ENCODE measurements at regions not wholly inside any gene's neighbourhood (a gene's known extent, or its start where the extent isn't known, plus 50 kb on each side); places are given as distances from the start of the nearest gene placed in this dataset.
A peak's percentile ranks its signal among the peaks of the same experiment; 100 is the strongest.

DNA sequence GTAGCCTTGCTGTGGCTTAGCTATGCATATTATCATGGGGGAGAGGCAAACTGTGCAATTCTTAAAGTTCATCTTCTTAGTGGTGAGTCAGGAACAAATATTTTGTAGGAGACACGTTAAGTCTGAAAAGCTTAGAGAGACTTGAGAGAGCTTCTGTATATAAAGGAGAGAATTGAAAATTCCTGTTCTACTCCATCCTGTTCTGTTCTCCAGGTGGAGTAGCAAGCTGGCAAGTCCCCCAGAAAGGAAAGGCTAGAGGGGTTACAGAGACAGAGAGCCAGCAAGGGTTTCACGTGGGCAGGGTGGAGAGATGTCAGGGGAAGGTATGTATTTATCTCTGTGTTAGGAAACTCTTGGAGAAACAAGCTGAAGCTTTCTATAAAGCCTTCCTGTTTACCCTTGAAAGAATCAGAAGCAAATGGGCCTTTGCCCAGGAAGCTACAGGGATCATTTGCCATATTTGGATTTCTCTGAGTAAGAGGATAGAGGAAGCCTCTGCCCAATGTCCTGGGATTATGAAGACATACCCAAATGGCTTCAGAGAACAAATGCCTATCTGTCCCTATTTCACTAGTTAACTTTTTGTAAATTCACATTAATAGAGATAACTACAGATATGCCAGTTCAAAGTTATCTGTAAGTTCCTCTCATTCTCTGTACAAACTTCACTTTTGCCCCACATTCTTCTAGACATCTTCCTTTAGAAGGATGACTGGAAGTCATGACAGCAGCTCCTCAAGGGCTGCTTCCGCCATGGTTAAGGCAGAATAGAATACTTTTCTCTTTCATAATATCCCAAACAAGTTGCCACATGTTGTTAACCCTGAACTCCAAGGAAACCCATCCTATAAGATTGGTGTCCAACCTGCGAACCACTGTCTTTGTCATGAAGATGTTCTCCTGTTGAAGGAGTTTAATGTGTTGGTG, 126.7 kb upstream of the NEDD9 start:
- WGBS (ENCODE audit: insufficient coverage, low lambda C conversion rate) = no CpG with 5 or more reads among the region's 4 CpGs
- DNase-seq = no peak

DNA sequence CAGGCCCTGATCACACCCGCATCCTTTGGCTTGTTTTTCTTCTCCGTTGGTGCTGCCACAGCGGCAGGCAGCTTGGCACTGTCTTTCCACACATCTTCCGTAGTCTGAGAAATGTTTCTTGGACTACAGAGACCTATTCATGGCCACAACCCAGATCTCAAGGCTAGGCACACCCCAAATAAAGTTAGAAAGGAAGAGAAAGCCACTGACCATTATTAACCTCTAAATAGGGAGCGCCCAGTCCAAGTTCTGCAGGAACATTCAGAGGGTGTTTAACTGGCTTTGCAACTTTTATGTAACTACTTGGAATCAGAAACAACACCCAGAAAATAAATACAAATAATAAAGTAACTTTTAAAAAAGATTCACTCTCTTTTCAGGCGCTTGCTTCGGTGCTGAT, 124.8 kb upstream of the NEDD9 start:
- no peaks in the 10 kb centered on the region for H3K9me3 ChIP-seq (ENCODE audit: control insufficient read depth, low read depth, low read length)
- H3K4me3 ChIP-seq (ENCODE audit: low read length) = no peak overlapping the region
- no peak for DNase-seq
- H3K36me3 ChIP-seq (ENCODE audit: control insufficient read depth, insufficient read depth, low read length) = no peaks in the 10 kb centered on the region
- WGBS (ENCODE audit: insufficient coverage, low lambda C conversion rate) = 100% methylated on average over 2 of the region's 7 CpGs
- H3K4me1 ChIP-seq (ENCODE audit: control insufficient read depth, insufficient read depth, low read length) = no peaks in the 10 kb centered on the region
- no peak overlapping the region for H3K27ac ChIP-seq (ENCODE audit: low read length)
- H3K27me3 ChIP-seq (ENCODE audit: control insufficient read depth, insufficient read depth, low read length) = no peaks in the 10 kb centered on the region

More for the DNA sequence above, 126.7 kb upstream of the NEDD9 start:
- no peak overlapping the region for H3K4me3 ChIP-seq (ENCODE audit: low read length)
- H3K9me3 ChIP-seq (ENCODE audit: control insufficient read depth, low read depth, low read length) = no peaks in the 10 kb centered on the region
- no peaks in the 10 kb centered on the region for H3K27me3 ChIP-seq (ENCODE audit: control insufficient read depth, insufficient read depth, low read length)
- H3K27ac ChIP-seq (ENCODE audit: low read length) = no peak overlapping the region
- H3K36me3 ChIP-seq (ENCODE audit: control insufficient read depth, insufficient read depth, low read length) = no peaks in the 10 kb centered on the region
- H3K4me1 ChIP-seq (ENCODE audit: control insufficient read depth, insufficient read depth, low read length) = no peaks in the 10 kb centered on the region

DNA sequence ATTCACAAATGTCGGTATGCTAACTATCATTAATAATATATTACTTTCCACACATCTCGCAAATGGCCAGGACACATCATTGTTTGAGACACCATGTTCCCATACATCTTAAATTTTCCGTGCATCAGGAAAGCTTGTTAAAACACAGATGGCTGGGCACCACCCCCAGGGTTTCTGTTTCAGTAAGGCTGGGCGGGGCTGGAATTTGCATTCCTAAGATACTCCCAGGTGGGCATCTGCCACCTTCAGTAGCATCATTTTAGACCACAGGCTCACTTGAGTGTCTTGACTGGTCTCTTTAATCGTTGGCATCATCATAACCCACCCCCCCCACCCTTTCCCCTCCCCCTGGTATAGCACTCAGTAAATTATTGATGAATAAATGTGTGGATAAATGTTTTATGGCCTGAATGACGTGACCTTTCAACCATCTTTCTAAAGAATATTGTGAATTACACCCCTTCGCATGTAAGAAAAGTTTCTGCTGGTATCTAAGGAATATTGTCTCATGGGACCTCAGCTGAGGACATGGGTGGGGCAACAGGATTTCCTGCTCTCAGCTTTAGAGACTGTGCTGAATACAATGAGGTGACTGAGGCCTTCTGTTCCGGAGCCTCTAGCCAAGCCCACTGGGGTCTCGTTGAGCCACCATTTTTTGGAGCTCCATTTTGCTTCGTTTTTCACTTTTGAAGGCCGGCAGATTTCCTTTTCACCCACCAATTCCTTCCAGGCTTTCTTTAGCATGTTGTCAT, 124.1 kb upstream of the NEDD9 start:
- H3K36me3 ChIP-seq (ENCODE audit: control insufficient read depth, insufficient read depth, low read length) = no peaks in the 10 kb centered on the region
- WGBS (ENCODE audit: insufficient coverage, low lambda C conversion rate) = 100% methylated on average over 3 of the region's 11 CpGs
- H3K27ac ChIP-seq (ENCODE audit: low read length) = no peak overlapping the region
- H3K4me1 ChIP-seq (ENCODE audit: control insufficient read depth, insufficient read depth, low read length) = no peaks in the 10 kb centered on the region
- peak in 1 of 2 donors; percentile 24 for DNase-seq
- no peak overlapping the region for H3K4me3 ChIP-seq (ENCODE audit: low read length)
- no peaks in the 10 kb centered on the region for H3K27me3 ChIP-seq (ENCODE audit: control insufficient read depth, insufficient read depth, low read length)
- H3K9me3 ChIP-seq (ENCODE audit: control insufficient read depth, low read depth, low read length) = no peaks in the 10 kb centered on the region

DNA sequence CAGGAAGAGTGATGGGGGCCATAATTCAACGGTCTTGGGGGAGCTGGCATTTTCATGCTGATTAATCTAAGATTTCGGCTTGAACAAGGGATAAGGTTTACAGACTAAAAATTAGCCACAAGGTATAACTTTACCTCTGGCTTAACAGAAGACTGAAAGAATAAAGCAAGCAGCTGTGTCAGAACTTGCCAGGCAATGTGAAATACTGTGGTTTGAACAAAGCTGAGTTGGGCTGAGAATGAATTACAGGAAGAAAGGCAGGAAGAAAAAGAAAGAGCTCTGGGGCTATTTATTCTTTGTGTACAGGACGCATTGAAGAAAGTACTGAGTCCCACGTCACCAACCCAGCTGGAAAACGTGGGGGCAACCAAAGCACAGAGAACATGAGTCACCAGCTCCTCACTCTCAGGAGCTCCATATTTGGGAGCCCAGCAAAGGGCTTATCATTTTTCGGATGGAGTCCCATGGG, 121.5 kb upstream of the NEDD9 start:
- Histone ChIP-seq H3K27ac (ENCODE audit: low read length) (no peak overlapping the region), H3K36me3 (ENCODE audit: control insufficient read depth, insufficient read depth, low read length) (no peaks in the 10 kb centered on the region), H3K4me1 (ENCODE audit: control insufficient read depth, insufficient read depth, low read length) (no peaks in the 10 kb centered on the region), H3K9me3 (ENCODE audit: control insufficient read depth, low read depth, low read length) (no peaks in the 10 kb centered on the region), H3K27me3 (ENCODE audit: control insufficient read depth, insufficient read depth, low read length) (no peaks in the 10 kb centered on the region), H3K4me3 (ENCODE audit: low read length) (no peak overlapping the region)
- no peak for DNase-seq
- 79% methylated on average over 2 of the region's 6 CpGs for whole genome bisulfite sequencing (ENCODE audit: insufficient coverage, low lambda C conversion rate)

DNA sequence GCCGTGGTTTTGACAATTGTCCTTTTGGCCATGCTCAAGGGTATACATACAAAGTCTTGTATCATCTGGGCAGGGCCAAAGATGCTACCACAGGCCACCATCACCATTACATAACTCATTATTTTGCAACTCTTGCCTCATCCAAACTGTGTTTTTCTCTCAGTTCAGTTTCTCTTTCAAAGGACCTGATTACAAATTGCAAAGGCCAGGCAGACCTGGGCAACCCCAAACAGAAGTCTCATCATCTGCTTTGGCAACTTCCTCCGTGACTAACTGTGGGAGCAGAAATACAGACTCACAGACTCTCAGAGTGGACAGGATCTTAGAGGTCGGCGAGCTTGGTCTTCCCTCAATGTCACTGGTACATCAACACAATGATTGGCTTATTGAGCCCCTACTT, 117.8 kb upstream of the NEDD9 start:
- WGBS (ENCODE audit: insufficient coverage, low lambda C conversion rate) = no CpG with 5 or more reads among the region's 4 CpGs
- no peaks in the 10 kb centered on the region for H3K27me3 ChIP-seq (ENCODE audit: control insufficient read depth, insufficient read depth, low read length)
- H3K4me1 ChIP-seq (ENCODE audit: control insufficient read depth, insufficient read depth, low read length) = peaks cover 7% of the 10 kb centered on the region
- H3K4me3 ChIP-seq (ENCODE audit: low read length) = no peak overlapping the region
- no peak overlapping the region for H3K27ac ChIP-seq (ENCODE audit: low read length)
- no peak for DNase-seq
- no peaks in the 10 kb centered on the region for H3K9me3 ChIP-seq (ENCODE audit: control insufficient read depth, low read depth, low read length)
- H3K36me3 ChIP-seq (ENCODE audit: control insufficient read depth, insufficient read depth, low read length) = no peaks in the 10 kb centered on the region

DNA sequence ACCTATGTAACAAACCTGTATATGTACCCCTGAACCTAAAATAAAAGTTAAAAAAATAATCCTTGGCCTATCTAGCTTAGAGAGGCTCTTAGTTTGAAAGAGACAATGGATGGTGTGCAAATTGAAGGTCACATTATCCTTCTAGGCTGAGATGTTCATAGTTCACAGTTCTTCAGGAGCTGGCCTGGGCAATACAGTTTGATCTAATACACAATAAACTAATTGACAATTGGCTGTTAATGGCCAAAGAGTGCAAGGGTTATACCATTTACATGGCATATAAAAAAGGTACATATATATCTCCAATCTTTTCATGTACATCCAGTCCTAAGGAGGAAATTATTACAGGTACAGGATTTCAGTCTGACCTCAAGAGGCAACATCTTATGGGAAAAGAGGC, 117.4 kb upstream of the NEDD9 start:
- peaks cover 11% of the 10 kb centered on the region for H3K4me1 ChIP-seq (ENCODE audit: control insufficient read depth, insufficient read depth, low read length)
- H3K4me3 ChIP-seq (ENCODE audit: low read length) = no peak overlapping the region
- DNase-seq = no peak
- no peaks in the 10 kb centered on the region for H3K36me3 ChIP-seq (ENCODE audit: control insufficient read depth, insufficient read depth, low read length)
- no peaks in the 10 kb centered on the region for H3K27me3 ChIP-seq (ENCODE audit: control insufficient read depth, insufficient read depth, low read length)
- H3K27ac ChIP-seq (ENCODE audit: low read length) = no peak overlapping the region
- H3K9me3 ChIP-seq (ENCODE audit: control insufficient read depth, low read depth, low read length) = no peaks in the 10 kb centered on the region

DNA sequence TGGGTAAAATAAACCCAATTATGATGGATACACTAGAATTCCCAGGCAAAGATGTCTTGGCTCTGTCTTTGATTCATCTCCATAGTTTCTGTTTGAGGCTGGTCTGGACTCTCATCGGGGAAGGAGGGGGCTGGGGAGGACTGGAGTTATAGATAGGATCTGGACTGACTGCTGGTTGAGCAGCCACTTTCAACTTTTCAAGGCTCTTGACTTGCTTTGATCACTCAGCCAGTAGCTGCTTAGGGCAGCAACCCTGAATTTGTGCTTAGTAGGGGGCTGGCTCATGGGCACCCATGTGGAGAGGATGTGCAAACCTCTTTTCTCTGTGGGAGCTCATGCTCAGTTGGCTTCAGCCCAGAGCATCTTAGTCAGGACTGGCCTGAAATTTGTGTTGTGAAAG, 114.0 kb upstream of the NEDD9 start:
- H3K27me3 ChIP-seq (ENCODE audit: control insufficient read depth, insufficient read depth, low read length) = no peaks in the 10 kb centered on the region
- no peak overlapping the region for H3K4me3 ChIP-seq (ENCODE audit: low read length)
- no peak overlapping the region for H3K27ac ChIP-seq (ENCODE audit: low read length)
- H3K9me3 ChIP-seq (ENCODE audit: control insufficient read depth, low read depth, low read length) = no peaks in the 10 kb centered on the region
- H3K36me3 ChIP-seq (ENCODE audit: control insufficient read depth, insufficient read depth, low read length) = no peaks in the 10 kb centered on the region
- no CpG with 5 or more reads among the region's 1 CpG for WGBS (ENCODE audit: insufficient coverage, low lambda C conversion rate)
- H3K4me1 ChIP-seq (ENCODE audit: control insufficient read depth, insufficient read depth, low read length) = peaks cover 23% of the 10 kb centered on the region
- no peak for DNase-seq

DNA sequence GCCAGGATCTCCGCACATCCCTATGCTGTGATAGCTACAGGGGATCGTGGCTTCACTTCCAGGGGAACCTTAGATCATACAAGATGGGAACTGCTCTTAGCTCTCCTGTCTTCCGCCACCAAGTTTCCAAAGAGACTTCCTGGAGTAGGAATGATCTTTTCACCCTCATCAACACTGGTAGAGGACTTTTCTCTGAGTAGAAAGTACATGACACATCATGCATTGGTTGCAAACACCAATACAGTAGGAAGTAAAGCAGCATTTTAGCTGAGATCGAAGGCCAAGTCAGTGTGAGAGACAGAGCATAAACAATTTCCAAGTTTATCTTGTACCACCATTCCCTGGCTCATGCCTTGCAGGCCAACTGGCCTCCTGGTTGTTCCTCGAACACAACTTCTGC, 113.1 kb upstream of the NEDD9 start:
- Histone ChIP-seq H3K4me1 (ENCODE audit: control insufficient read depth, insufficient read depth, low read length) (peaks cover 23% of the 10 kb centered on the region), H3K9me3 (ENCODE audit: control insufficient read depth, low read depth, low read length) (no peaks in the 10 kb centered on the region), H3K27ac (ENCODE audit: low read length) (peak overlapping the region; percentile 72), H3K36me3 (ENCODE audit: control insufficient read depth, insufficient read depth, low read length) (no peaks in the 10 kb centered on the region), H3K4me3 (ENCODE audit: low read length) (no peak overlapping the region), H3K27me3 (ENCODE audit: control insufficient read depth, insufficient read depth, low read length) (no peaks in the 10 kb centered on the region)
- peak; percentile 30 to 66 for DNase-seq
- WGBS (ENCODE audit: insufficient coverage, low lambda C conversion rate) = no CpG with 5 or more reads among the region's 5 CpGs

DNA sequence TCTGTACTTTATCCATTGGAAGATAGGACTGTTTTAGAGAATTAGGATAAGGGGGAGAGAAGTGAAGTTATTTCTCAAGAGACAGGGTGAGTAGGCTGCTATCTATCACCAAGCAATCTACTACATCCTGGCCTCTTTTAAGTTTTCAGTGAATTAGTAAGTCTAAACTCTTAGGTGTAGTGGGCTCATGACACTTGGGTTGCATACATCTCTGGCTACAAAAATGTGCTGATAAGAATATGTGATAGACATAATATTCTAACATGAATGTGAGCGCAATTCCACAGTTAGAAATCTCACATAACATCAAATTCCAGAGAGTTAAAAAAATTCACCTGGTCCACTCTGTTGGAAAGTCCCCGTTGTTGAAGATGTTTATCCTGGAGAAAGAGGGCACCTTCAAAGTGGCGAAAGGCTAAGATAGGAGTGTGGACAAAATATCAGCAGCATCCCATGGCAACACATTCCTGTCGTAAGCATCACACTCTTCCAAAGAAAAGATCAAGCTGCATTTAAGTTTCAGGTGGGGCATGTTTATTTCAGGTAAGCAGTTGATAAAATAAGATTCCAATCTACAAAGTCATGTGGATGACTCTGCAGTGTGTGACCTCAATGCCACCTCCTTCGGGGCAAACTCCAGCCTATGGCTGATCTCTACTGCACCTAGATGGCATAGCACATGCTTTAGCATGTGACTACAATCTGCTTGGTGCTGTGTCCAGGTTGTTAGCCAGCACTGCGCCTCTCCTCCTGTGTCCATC, 111.7 kb upstream of the NEDD9 start:
- Histone ChIP-seq H3K27ac (ENCODE audit: low read length) (peak overlapping the region; percentile 74), H3K9me3 (ENCODE audit: control insufficient read depth, low read depth, low read length) (no peaks in the 10 kb centered on the region), H3K36me3 (ENCODE audit: control insufficient read depth, insufficient read depth, low read length) (no peaks in the 10 kb centered on the region), H3K4me1 (ENCODE audit: control insufficient read depth, insufficient read depth, low read length) (peaks cover 23% of the 10 kb centered on the region), H3K4me3 (ENCODE audit: low read length) (no peak overlapping the region), H3K27me3 (ENCODE audit: control insufficient read depth, insufficient read depth, low read length) (no peaks in the 10 kb centered on the region)
- DNase-seq = peak; percentile 86 to 89
- 20% methylated on average over 1 of the region's 6 CpGs for WGBS (ENCODE audit: insufficient coverage, low lambda C conversion rate)

DNA sequence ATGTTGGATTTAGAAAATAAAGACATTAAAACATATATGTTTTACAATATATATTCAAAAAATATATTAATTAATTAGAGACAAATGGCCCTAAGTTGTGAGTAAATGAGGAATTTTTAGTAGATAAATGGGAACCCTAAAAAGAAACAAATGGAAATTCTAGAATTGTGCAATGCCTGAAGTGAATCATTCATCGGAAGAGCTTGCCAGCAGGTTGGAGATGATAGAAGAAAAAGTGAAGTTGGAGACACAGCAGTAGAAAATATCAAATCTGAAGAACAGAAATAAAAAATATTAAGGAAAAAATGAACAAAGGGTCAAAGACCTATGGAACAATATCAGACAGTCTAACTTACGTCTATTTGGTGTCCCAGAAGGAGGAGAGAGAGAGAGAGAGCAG, 109.4 kb upstream of the NEDD9 start:
- H3K9me3 ChIP-seq (ENCODE audit: control insufficient read depth, low read depth, low read length) = no peaks in the 10 kb centered on the region
- H3K4me1 ChIP-seq (ENCODE audit: control insufficient read depth, insufficient read depth, low read length) = peaks cover 23% of the 10 kb centered on the region
- H3K36me3 ChIP-seq (ENCODE audit: control insufficient read depth, insufficient read depth, low read length) = no peaks in the 10 kb centered on the region
- 95% methylated on average over 2 of the region's 2 CpGs for WGBS (ENCODE audit: insufficient coverage, low lambda C conversion rate)
- no peak overlapping the region for H3K27ac ChIP-seq (ENCODE audit: low read length)
- H3K27me3 ChIP-seq (ENCODE audit: control insufficient read depth, insufficient read depth, low read length) = no peaks in the 10 kb centered on the region
- H3K4me3 ChIP-seq (ENCODE audit: low read length) = no peak overlapping the region
- DNase-seq = no peak
